Esophagus muscularis mucosa (tissue), 3 donors: ENCODE measurements at regions not wholly inside any gene's neighbourhood (a gene's known extent, or its start where the extent isn't known, plus 50 kb on each side); places are given as distances from the start of the nearest gene placed in this dataset.

Experiments
- POLR2A ChIP-seq: fragments of 450-650 bp; IDR thresholded peaks from one replicate; pipeline ENCODE4 v1.6.1; 2017; ENCODE audit warnings: antibody characterized with exemption, moderate library complexity, mild to moderate bottlenecking, low read depth
- POLR2AphosphoS5 ChIP-seq, 2 donors: sonication (generic); formaldehyde crosslinking; IDR thresholded peaks; one replicate each; pipeline ENCODE4 v1.6.1; 2017; ENCODE audit warnings: antibody characterized with exemption in 2 of 2
- TF ChIP-seq, protein P1 (sequence below), 3 experiments: fragments of 200-600 bp in 2 of 3; fragments of 450-650 bp in 1 of 3; sonication (generic) in 2 of 3; IDR thresholded peaks; one replicate each; pipeline ENCODE4 v1.5.1; 2017 to 2019; ENCODE audit warnings: antibody characterized with exemption in 3 of 3, mild to moderate bottlenecking in 2 of 3, moderate library complexity in 1 of 3

GRCh38 chr2:41169744-41170143, 717.9 kb upstream of the SLC8A1 start:
- TF ChIP-seq POLR2AphosphoS5 (IDR thresholded peaks at IDR 0.05) (no peak), POLR2A (no peak)
- TF ChIP-seq, protein P1, sequence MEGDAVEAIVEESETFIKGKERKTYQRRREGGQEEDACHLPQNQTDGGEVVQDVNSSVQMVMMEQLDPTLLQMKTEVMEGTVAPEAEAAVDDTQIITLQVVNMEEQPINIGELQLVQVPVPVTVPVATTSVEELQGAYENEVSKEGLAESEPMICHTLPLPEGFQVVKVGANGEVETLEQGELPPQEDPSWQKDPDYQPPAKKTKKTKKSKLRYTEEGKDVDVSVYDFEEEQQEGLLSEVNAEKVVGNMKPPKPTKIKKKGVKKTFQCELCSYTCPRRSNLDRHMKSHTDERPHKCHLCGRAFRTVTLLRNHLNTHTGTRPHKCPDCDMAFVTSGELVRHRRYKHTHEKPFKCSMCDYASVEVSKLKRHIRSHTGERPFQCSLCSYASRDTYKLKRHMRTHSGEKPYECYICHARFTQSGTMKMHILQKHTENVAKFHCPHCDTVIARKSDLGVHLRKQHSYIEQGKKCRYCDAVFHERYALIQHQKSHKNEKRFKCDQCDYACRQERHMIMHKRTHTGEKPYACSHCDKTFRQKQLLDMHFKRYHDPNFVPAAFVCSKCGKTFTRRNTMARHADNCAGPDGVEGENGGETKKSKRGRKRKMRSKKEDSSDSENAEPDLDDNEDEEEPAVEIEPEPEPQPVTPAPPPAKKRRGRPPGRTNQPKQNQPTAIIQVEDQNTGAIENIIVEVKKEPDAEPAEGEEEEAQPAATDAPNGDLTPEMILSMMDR (IDR thresholded peaks at IDR 0.05): no peak
